ENCODE measurements at regions not wholly inside any gene's neighbourhood (a gene's known extent, or its start where the extent isn't known, plus 50 kb on each side); places are given as distances from the start of the nearest gene placed in this dataset.
"Not testable (repeated sequence)": the region's sequence is repeated elsewhere in the genome, so short reads cannot be mapped to it uniquely, and the experiment has no call there.

DNA sequence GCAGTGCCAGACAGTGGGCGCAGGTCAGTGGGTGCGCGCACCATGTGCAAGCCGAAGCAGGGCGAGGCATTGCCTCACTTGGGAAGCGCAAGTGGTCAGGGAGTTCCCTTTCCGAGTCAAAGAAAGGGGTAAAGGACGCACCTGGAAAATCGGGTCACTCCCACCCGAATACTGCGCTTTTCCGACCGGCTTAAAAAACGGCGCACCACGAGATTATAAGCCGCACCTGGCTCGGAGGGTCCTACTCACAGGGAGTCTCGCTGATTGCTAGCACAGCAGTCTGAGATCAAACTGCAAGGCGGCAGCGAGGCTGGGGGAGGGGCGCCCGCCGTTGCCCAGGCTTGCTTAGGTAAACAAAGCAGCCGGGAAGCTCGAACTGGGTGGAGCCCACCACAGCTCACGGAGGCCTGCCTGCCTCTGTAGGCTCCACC, 77.9 kb downstream of the NR4A2 start:
- H3K4me2 ChIP-seq (ENCODE audit: low read length); H3K4me3 ChIP-seq (ENCODE audit: low read length); H3K9me3 ChIP-seq (ENCODE audit: insufficient read depth, low read length); H4K20me1 ChIP-seq (ENCODE audit: insufficient read depth, low read length); H3K79me2 ChIP-seq (ENCODE audit: low read length); H3K36me3 ChIP-seq (replicated peaks; ENCODE audit: low read depth, low read length); H3K27me3 ChIP-seq (ENCODE audit: low read depth, low read length); H3K4me1 ChIP-seq (ENCODE audit: low read length); H2AFZ ChIP-seq (ENCODE audit: low read depth, low read length); H3K27ac ChIP-seq (ENCODE audit: low read length); H3K9ac ChIP-seq (ENCODE audit: low read length): not testable (repeated sequence)

DNA sequence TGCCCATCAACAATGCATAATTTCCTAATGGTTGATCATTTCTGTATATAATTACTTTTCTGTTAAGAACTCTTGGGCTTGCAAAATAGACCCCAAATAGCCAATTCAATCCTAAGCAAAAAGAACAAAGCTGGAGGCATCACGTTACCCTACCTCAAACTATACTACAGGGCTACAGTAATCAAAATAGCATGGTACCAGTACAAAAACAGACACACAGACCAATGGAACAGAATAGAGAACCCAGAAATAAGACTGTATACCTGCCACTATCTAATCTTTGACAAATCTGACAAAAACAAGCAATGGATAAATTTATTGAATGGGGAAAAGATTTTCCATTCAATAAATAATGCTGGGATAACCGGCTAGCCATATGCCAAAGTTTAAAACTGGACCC, 78.8 kb downstream of the NR4A2 start:
- Histone ChIP-seq H3K9me3 (ENCODE audit: insufficient read depth, low read length) (no peaks in the 10 kb centered on the region), H3K27ac (ENCODE audit: low read length) (no peak overlapping the region), H3K36me3 (replicated peaks; ENCODE audit: low read depth, low read length) (no peaks in the 10 kb centered on the region), H2AFZ (ENCODE audit: low read depth, low read length) (no peak overlapping the region), H4K20me1 (ENCODE audit: insufficient read depth, low read length) (no peaks in the 10 kb centered on the region), H3K79me2 (ENCODE audit: low read length) (no peaks in the 10 kb centered on the region), H3K4me3 (ENCODE audit: low read length) (no peak overlapping the region), H3K4me2 (ENCODE audit: low read length) (no peak overlapping the region), H3K27me3 (ENCODE audit: low read depth, low read length) (no peaks in the 10 kb centered on the region), H3K9ac (ENCODE audit: low read length) (no peak overlapping the region), H3K4me1 (ENCODE audit: low read length) (no peaks in the 10 kb centered on the region)
- TF ChIP-seq, protein P1, sequence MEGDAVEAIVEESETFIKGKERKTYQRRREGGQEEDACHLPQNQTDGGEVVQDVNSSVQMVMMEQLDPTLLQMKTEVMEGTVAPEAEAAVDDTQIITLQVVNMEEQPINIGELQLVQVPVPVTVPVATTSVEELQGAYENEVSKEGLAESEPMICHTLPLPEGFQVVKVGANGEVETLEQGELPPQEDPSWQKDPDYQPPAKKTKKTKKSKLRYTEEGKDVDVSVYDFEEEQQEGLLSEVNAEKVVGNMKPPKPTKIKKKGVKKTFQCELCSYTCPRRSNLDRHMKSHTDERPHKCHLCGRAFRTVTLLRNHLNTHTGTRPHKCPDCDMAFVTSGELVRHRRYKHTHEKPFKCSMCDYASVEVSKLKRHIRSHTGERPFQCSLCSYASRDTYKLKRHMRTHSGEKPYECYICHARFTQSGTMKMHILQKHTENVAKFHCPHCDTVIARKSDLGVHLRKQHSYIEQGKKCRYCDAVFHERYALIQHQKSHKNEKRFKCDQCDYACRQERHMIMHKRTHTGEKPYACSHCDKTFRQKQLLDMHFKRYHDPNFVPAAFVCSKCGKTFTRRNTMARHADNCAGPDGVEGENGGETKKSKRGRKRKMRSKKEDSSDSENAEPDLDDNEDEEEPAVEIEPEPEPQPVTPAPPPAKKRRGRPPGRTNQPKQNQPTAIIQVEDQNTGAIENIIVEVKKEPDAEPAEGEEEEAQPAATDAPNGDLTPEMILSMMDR (IDR thresholded peaks at IDR 0.05; ENCODE audit: low read depth, low read length): no peak
- no peak for TF ChIP-seq EZH2phosphoT487 (IDR thresholded peaks at IDR 0.05; ENCODE audit: low read depth)

DNA sequence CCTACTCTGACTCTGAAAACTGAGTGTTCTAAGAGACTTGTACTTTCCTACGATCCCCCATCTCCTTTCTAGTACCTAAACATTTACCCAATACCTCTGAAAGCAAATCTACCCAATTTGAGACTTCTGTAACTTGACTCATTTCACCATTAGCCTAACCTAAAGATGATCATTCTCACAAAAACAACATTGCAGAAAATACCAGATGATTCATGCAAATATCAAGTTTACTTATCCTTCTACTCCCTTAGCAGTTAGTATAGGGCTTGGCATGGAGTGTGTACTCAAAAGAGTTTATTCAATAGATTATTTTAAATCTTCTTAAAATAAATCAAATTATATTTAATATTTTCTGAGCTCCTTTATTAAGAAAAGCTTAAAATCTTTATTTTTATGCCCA, 89.6 kb downstream of the NR4A2 start:
- H3K4me3 ChIP-seq (ENCODE audit: low read length): no peak overlapping the region
- no peaks in the 10 kb centered on the region for H3K9me3 ChIP-seq (ENCODE audit: insufficient read depth, low read length)
- no peak overlapping the region for H3K27ac ChIP-seq (ENCODE audit: low read length)
- no peaks in the 10 kb centered on the region for H3K36me3 ChIP-seq (replicated peaks; ENCODE audit: low read depth, low read length)
- no peak overlapping the region for H2AFZ ChIP-seq (ENCODE audit: low read depth, low read length)
- no peaks in the 10 kb centered on the region for H4K20me1 ChIP-seq (ENCODE audit: insufficient read depth, low read length)
- H3K4me2 ChIP-seq (ENCODE audit: low read length): no peak overlapping the region
- H3K79me2 ChIP-seq (ENCODE audit: low read length): no peaks in the 10 kb centered on the region
- H3K27me3 ChIP-seq (ENCODE audit: low read depth, low read length): no peaks in the 10 kb centered on the region
- no peaks in the 10 kb centered on the region for H3K4me1 ChIP-seq (ENCODE audit: low read length)
- TF ChIP-seq, protein P1 (IDR thresholded peaks at IDR 0.05; ENCODE audit: low read depth, low read length): no peak
- no peak for TF ChIP-seq EZH2phosphoT487 (IDR thresholded peaks at IDR 0.05; ENCODE audit: low read depth)
- no peak overlapping the region for H3K9ac ChIP-seq (ENCODE audit: low read length)

DNA sequence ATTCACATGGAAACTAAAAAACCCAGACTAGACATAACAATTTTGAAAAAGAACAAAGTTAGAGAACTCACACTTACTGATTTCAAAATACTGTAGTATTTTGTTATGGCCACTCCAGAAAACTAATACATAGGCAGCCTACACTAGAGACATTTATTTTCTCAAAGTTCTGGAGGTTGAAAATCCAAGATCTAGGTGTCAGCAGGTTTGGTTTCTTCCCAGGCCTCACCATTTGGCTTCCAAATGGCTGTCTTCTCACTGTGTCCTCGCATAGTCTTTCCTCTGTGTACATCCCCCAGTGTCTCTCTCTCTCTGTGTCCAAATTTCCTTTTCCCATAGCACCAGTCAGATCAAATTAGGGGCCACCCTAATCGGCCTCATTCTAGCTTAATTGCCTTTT, 95.0 kb downstream of the NR4A2 start:
- Histone ChIP-seq H3K36me3 (replicated peaks; ENCODE audit: low read depth, low read length) (no peaks in the 10 kb centered on the region), H2AFZ (ENCODE audit: low read depth, low read length) (no peak overlapping the region), H3K27ac (ENCODE audit: low read length) (no peak overlapping the region), H3K4me1 (ENCODE audit: low read length) (no peaks in the 10 kb centered on the region), H3K4me2 (ENCODE audit: low read length) (no peak overlapping the region), H3K4me3 (ENCODE audit: low read length) (no peak overlapping the region), H3K27me3 (ENCODE audit: low read depth, low read length) (no peaks in the 10 kb centered on the region), H3K9ac (ENCODE audit: low read length) (no peak overlapping the region), H3K79me2 (ENCODE audit: low read length) (no peaks in the 10 kb centered on the region), H4K20me1 (ENCODE audit: insufficient read depth, low read length) (no peaks in the 10 kb centered on the region), H3K9me3 (ENCODE audit: insufficient read depth, low read length) (0 out of 2 replicates have a peak, but pooled peaks cover 3% of the 10 kb centered on the region)
- TF ChIP-seq EZH2phosphoT487 (IDR thresholded peaks at IDR 0.05; ENCODE audit: low read depth): no peak
- TF ChIP-seq, protein P1 (IDR thresholded peaks at IDR 0.05; ENCODE audit: low read depth, low read length): no peak
